H1 (cell line): ENCODE measurements at regions not wholly inside any gene's neighbourhood (a gene's known extent, or its start where the extent isn't known, plus 50 kb on each side); places are given as distances from the start of the nearest gene placed in this dataset.

Experiments
- CTCF ChIA-PET: fragments of 300-600 bp; sonication (Branson Sonifier 250); formaldehyde crosslinking; loops from one replicate; lab custom pipeline; 2021; ENCODE audit not compliant: partially characterized antibody; lab: Charles Lee
- POLR2A ChIA-PET: fragments of 300-600 bp; sonication (Branson Sonifier 250); formaldehyde crosslinking; loops from one replicate; lab custom pipeline; 2021; ENCODE audit warnings: inconsistent platforms; ENCODE audit not compliant: partially characterized antibody; lab: Charles Lee
- DNase-seq, 2 experiments: peaks; one replicate each; pipeline versions ENCODE4 v3.0.0 to v3.0.0-alpha.2; 2010 to 2022; ENCODE audit warnings: low spot score in 2 of 2, low read depth in 1 of 2, mixed read lengths in 1 of 2
- FAIRE-seq: peaks from 2 replicates; lab custom pipeline; 2011; peaks lifted over from hg19 to GRCh38; lab: Jason Lieb, UNC
- H2AFZ ChIP-seq: 2 replicates; pipeline ENCODE4 v1.8.1; 2012; ENCODE audit warnings: low read length, inconsistent platforms
- H2AK5ac ChIP-seq: 2 replicates; pipeline ENCODE4 v1.6.1; 2013; ENCODE audit warnings: low read depth, low read length
- H2BK120ac ChIP-seq: replicated peaks from 2 replicates; pipeline ENCODE3; 2013; ENCODE audit warnings: low read depth, low read length, inconsistent platforms
- H2BK12ac ChIP-seq: 2 replicates; pipeline ENCODE4 v1.6.1; 2013; ENCODE audit warnings: low read depth, low read length
- H2BK15ac ChIP-seq: 2 replicates; pipeline ENCODE4 v1.6.1; 2013; ENCODE audit warnings: low read length
- H2BK20ac ChIP-seq: 2 replicates; pipeline ENCODE4 v1.6.1; 2013; ENCODE audit warnings: low read length
- H2BK5ac ChIP-seq: 2 replicates; pipeline ENCODE4 v1.6.1; 2013; ENCODE audit warnings: low read depth, low read length
- H3K14ac ChIP-seq: 2 replicates; pipeline ENCODE4 v1.6.1; 2013; ENCODE audit warnings: inconsistent platforms; ENCODE audit not compliant: insufficient read length
- H3K18ac ChIP-seq: 2 replicates; pipeline ENCODE4 v1.6.1; 2013; ENCODE audit warnings: low read length; ENCODE audit errors: extremely low read depth
- H3K23ac ChIP-seq: 2 replicates; pipeline ENCODE4 v1.6.1; 2013; ENCODE audit warnings: inconsistent platforms; ENCODE audit not compliant: insufficient read length
- H3K23me2 ChIP-seq: 2 replicates; pipeline ENCODE4 v1.6.1; 2013; ENCODE audit warnings: low read depth, low read length
- H3K27ac ChIP-seq: 2 replicates; pipeline ENCODE4 v1.6.1; 2011; ENCODE audit warnings: low read depth, low read length, inconsistent platforms
- H3K27me3 ChIP-seq, 4 experiments: replicated peaks in 1 of 4; 1 replicate in 1 of 4; 2 replicates in 3 of 4; pipeline versions ENCODE4 v1.6.1 to v1.8.1; 2011 to 2013; ENCODE audit warnings: low read length in 3 of 4, mild to moderate bottlenecking in 3 of 4, inconsistent platforms in 2 of 4, mixed read lengths in 2 of 4, moderate library complexity in 1 of 4; ENCODE audit not compliant: control insufficient read depth in 3 of 4, insufficient read depth in 3 of 4; ENCODE audit errors: extremely low read depth in 1 of 4
- H3K36me3 ChIP-seq, 4 experiments: 2 replicates each; pipeline versions ENCODE4 v1.6.1 to v1.8.1; 2011 to 2013; ENCODE audit warnings: mild to moderate bottlenecking in 4 of 4, low read length in 3 of 4, moderate library complexity in 2 of 4, control low read depth in 1 of 4, inconsistent platforms in 1 of 4; ENCODE audit not compliant: insufficient read depth in 4 of 4, control insufficient read depth in 2 of 4
- H3K4ac ChIP-seq: replicated peaks from 2 replicates; pipeline ENCODE3; 2013; ENCODE audit warnings: low read length, low read depth, mixed read lengths, inconsistent platforms; ENCODE audit not compliant: insufficient read length
- H3K4me1 ChIP-seq, 4 experiments: replicated peaks in 1 of 4; 1 replicate in 1 of 4; 2 replicates in 3 of 4; pipeline versions ENCODE4 v1.6.1 to v1.8.1; 2011 to 2013; ENCODE audit warnings: low read length in 3 of 4, inconsistent platforms in 2 of 4, mixed read lengths in 1 of 4; ENCODE audit not compliant: insufficient read depth in 4 of 4, control insufficient read depth in 3 of 4
- H3K4me2 ChIP-seq, 2 experiments: 2 replicates each; pipeline versions ENCODE4 v1.6.1 to v1.8.1; 2011 to 2013; ENCODE audit warnings: low read depth in 2 of 2, low read length in 2 of 2, control low read depth in 1 of 2, inconsistent platforms in 1 of 2, mild to moderate bottlenecking in 1 of 2; ENCODE audit not compliant: insufficient read depth in 1 of 2
- H3K4me3 ChIP-seq, 4 experiments: fragments of 200-600, 300-600 bp in 1 of 4; sonication (generic), shearing (Covaris generic), sonication (Bioruptor Twin) in 1 of 4; 2 replicates each; pipeline versions ENCODE4 v1.5.1 to v1.8.1; 2011 to 2016; ENCODE audit warnings: low read length in 4 of 4, low read depth in 3 of 4, control low read depth in 2 of 4, inconsistent platforms in 2 of 4, mild to moderate bottlenecking in 2 of 4, mixed read lengths in 1 of 4, moderate library complexity in 1 of 4; ENCODE audit not compliant: insufficient read depth in 2 of 4; ENCODE audit errors: extremely low read depth in 1 of 4
- H3K56ac ChIP-seq: replicated peaks from 2 replicates; pipeline ENCODE3; 2013; ENCODE audit warnings: low read depth, mild to moderate bottlenecking, mixed read lengths, low read length, inconsistent platforms; ENCODE audit not compliant: insufficient read length
- H3K79me1 ChIP-seq: 2 replicates; pipeline ENCODE4 v1.6.1; 2013; ENCODE audit warnings: low read depth, low read length, control low read depth
- H3K79me2 ChIP-seq, 2 experiments: 2 replicates each; pipeline versions ENCODE4 v1.6.1 to v1.8.1; 2012 to 2013; ENCODE audit warnings: low read length in 2 of 2, mild to moderate bottlenecking in 2 of 2, inconsistent platforms in 1 of 2; ENCODE audit not compliant: insufficient read depth in 2 of 2, control insufficient read depth in 1 of 2
- H3K9ac ChIP-seq, 4 experiments: replicated peaks in 1 of 4; 1 replicate in 1 of 4; 2 replicates in 3 of 4; pipeline versions ENCODE4 v1.6.1 to v1.8.1; 2011 to 2013; ENCODE audit warnings: low read depth in 3 of 4, low read length in 3 of 4, control low read depth in 2 of 4, mild to moderate bottlenecking in 2 of 4, moderate library complexity in 2 of 4, inconsistent platforms in 1 of 4; ENCODE audit errors: extremely low read depth in 1 of 4
- H3K9me3 ChIP-seq, 2 experiments: 2 replicates each; pipeline versions ENCODE4 v1.6.1 to v1.8.1; 2012 to 2013; ENCODE audit warnings: mild to moderate bottlenecking in 2 of 2, moderate library complexity in 2 of 2, control low read depth in 1 of 2, inconsistent platforms in 1 of 2, low read depth in 1 of 2, low read length in 1 of 2, mixed read lengths in 1 of 2; ENCODE audit not compliant: insufficient read depth in 2 of 2
- H4K20me1 ChIP-seq, 2 experiments: replicated peaks in 1 of 2; 2 replicates each; pipeline versions ENCODE3 to v1.8.1; 2011 to 2013; ENCODE audit warnings: inconsistent platforms in 2 of 2, low read length in 2 of 2, mild to moderate bottlenecking in 1 of 2; ENCODE audit not compliant: insufficient read depth in 2 of 2, control insufficient read depth in 1 of 2
- H4K5ac ChIP-seq: 2 replicates; pipeline ENCODE4 v1.6.1; 2013; ENCODE audit warnings: low read length, low read depth, mixed read lengths, inconsistent platforms; ENCODE audit not compliant: insufficient read length
- H4K8ac ChIP-seq: 2 replicates; pipeline ENCODE4 v1.8.0; 2013; ENCODE audit warnings: mild to moderate bottlenecking, moderate library complexity, low read length, inconsistent platforms; ENCODE audit not compliant: insufficient read depth; ENCODE audit errors: extremely low read depth
- H4K91ac ChIP-seq: replicated peaks from 2 replicates; pipeline ENCODE3; 2013; ENCODE audit warnings: low read length, mixed read lengths, inconsistent platforms; ENCODE audit not compliant: insufficient read length
- ASH2L ChIP-seq: fragments of 200-600, 300-600 bp; sonication (generic); IDR thresholded peaks from one replicate; pipeline ENCODE4 v1.7.1; 2017; ENCODE audit warnings: low read length
- BRCA1 ChIP-seq: IDR thresholded peaks from 2 replicates; pipeline ENCODE4 v1.6.1; 2012; ENCODE audit warnings: low read depth, low read length, improper control_type of control experiment
- CEBPB ChIP-seq: IDR thresholded peaks from 2 replicates; pipeline ENCODE4 v1.6.1; 2012; ENCODE audit warnings: low read depth, low read length
- CTCF ChIP-seq, 3 experiments: IDR thresholded peaks; 1 replicate in 2 of 3; 2 replicates in 1 of 3; pipeline versions ENCODE4 v1.5.1 to v1.6.1; 2011; ENCODE audit warnings: low read length in 3 of 3, mild to moderate bottlenecking in 3 of 3, inconsistent platforms in 2 of 3, low read depth in 1 of 3, moderate library complexity in 1 of 3; ENCODE audit not compliant: insufficient read depth in 1 of 3; ENCODE audit errors: control extremely low read depth in 1 of 3
- EP300 ChIP-seq, 2 experiments: IDR thresholded peaks; 1 replicate in 1 of 2; 2 replicates in 1 of 2; pipeline ENCODE4 v1.6.1; 2011 to 2012; ENCODE audit warnings: low read depth in 2 of 2, low read length in 2 of 2, mild to moderate bottlenecking in 2 of 2, borderline replicate concordance in 1 of 2, inconsistent platforms in 1 of 2, moderate library complexity in 1 of 2
- HDAC6 ChIP-seq: IDR thresholded peaks from one replicate; pipeline ENCODE4 v1.7.1; 2012; ENCODE audit warnings: low read depth, mild to moderate bottlenecking, inconsistent platforms, low read length, moderate library complexity
- JUND ChIP-seq: IDR thresholded peaks from 2 replicates; pipeline ENCODE4 v1.6.1; 2011; ENCODE audit warnings: mild to moderate bottlenecking, improper control_type of control experiment, low read length
- KDM1A ChIP-seq: fragments of 200-600, 300-600 bp; sonication (generic); IDR thresholded peaks from 2 replicates; pipeline ENCODE4 v1.7.1; 2016; ENCODE audit warnings: mild to moderate bottlenecking, low read length, borderline replicate concordance
- NRF1 ChIP-seq: IDR thresholded peaks from 2 replicates; pipeline ENCODE4 v1.6.1; 2011; ENCODE audit warnings: mild to moderate bottlenecking, low read depth, low read length, improper control_type of control experiment
- POLR2A ChIP-seq, 2 experiments: IDR thresholded peaks; 1 replicate in 1 of 2; 2 replicates in 1 of 2; pipeline ENCODE4 v1.6.1; 2011; ENCODE audit warnings: low read depth in 2 of 2, low read length in 2 of 2, mild to moderate bottlenecking in 2 of 2; ENCODE audit errors: control extremely low read depth in 1 of 2
- POLR2AphosphoS5 ChIP-seq: IDR thresholded peaks from 2 replicates; pipeline ENCODE4 v1.6.1; 2011; ENCODE audit warnings: low read depth, low read length
- SAP30 ChIP-seq: fragments of 300-600 bp; sonication (generic); IDR thresholded peaks from 2 replicates; pipeline ENCODE4 v1.7.1; 2012; ENCODE audit warnings: low read length, moderate library complexity, mild to moderate bottlenecking, inconsistent platforms; ENCODE audit not compliant: insufficient read depth, insufficient replicate concordance
- SIRT6 ChIP-seq: IDR thresholded peaks from one replicate; pipeline ENCODE4 v1.7.1; 2012; ENCODE audit warnings: low read length, inconsistent platforms
- SRF ChIP-seq: IDR thresholded peaks from 2 replicates; pipeline ENCODE4 v1.6.1; 2011; ENCODE audit warnings: mild to moderate bottlenecking, low read depth, low read length, moderate library complexity
- WGBS, 2 experiments: shearing (Covaris generic) in 1 of 2; methylation state at CpG; one replicate each; pipeline versions ENCODE4 v1.1.6 to v1.1.7; 2013 to 2015; ENCODE audit warnings: low lambda C conversion rate in 2 of 2, mixed read lengths in 2 of 2, inconsistent platforms in 1 of 2, low coverage in 1 of 2, missing lambda C conversion rate in 1 of 2; ENCODE audit not compliant: insufficient replicate concordance in 2 of 2, insufficient coverage in 1 of 2, insufficient read length in 1 of 2; ENCODE audit errors: extremely low coverage in 1 of 2, missing lambda C conversion rate in 1 of 2; 5-methylcytosine and 5-hydroxymethylcytosine counted together

GRCh38 chr9:115985657-115986056 lies 167.9 kb upstream of the PAPPA start:
- ChIA-PET POLR2A (no interaction called here), CTCF (interaction anchor here (1.2 to 1.4 kb wide), 3 partner anchors 12 to 604 kb away, joined by 3 to 4 read pairs (median 3); no protein-coding TSS in a partner anchor)
- no peak for DNase-seq
- H2BK12ac ChIP-seq: no peak overlapping the region
- no peak overlapping the region for H4K5ac ChIP-seq
- H3K36me3 ChIP-seq: no peaks in the 10 kb centered on the region
- H3K4ac ChIP-seq: no peak overlapping the region
- H3K56ac ChIP-seq: no peak overlapping the region
- no peak for FAIRE-seq
- H3K4me3 ChIP-seq: no peak overlapping the region
- H2AFZ ChIP-seq: no peak overlapping the region
- no peak overlapping the region for H2BK5ac ChIP-seq
- no peaks in the 10 kb centered on the region for H3K4me1 ChIP-seq
- H3K4me2 ChIP-seq: no peak overlapping the region
- no peaks in the 10 kb centered on the region for H3K79me2 ChIP-seq
- H4K8ac ChIP-seq: no peak overlapping the region
- no peaks in the 10 kb centered on the region for H3K79me1 ChIP-seq
- no peak overlapping the region for H2BK120ac ChIP-seq
- 94% methylated on average over 1 of the region's 1 CpG; no CpG with 5 or more reads in 1 of the 2 experiments for WGBS, 2 experiments
- no peak overlapping the region for H4K91ac ChIP-seq
- no peak overlapping the region for H3K18ac ChIP-seq
- no peak overlapping the region for H3K14ac ChIP-seq
- H3K23ac ChIP-seq: no peak overlapping the region
- H3K9me3 ChIP-seq: no peaks in the 10 kb centered on the region
- no peak overlapping the region for H2AK5ac ChIP-seq
- no peak overlapping the region for H3K27ac ChIP-seq
- no peaks in the 10 kb centered on the region for H3K27me3 ChIP-seq
- no peak overlapping the region for H2BK15ac ChIP-seq
- no peak overlapping the region for H2BK20ac ChIP-seq
- H3K23me2 ChIP-seq: no peaks in the 10 kb centered on the region
- H3K9ac ChIP-seq: no peak overlapping the region
- H4K20me1 ChIP-seq: no peaks in the 10 kb centered on the region
- no peak for TF ChIP-seq CEBPB
- TF ChIP-seq EP300 (IDR thresholded peaks at IDR 0.05; ENCODE audit: borderline replicate concordance in 1 of 2, low read depth in 2 of 2, low read length in 2 of 2): no peak
- TF ChIP-seq SIRT6: no peak
- TF ChIP-seq NRF1: no peak
- TF ChIP-seq POLR2AphosphoS5: no peak
- no peak for TF ChIP-seq KDM1A
- no peak for TF ChIP-seq HDAC6
- no peak for TF ChIP-seq CTCF (IDR thresholded peaks at IDR 0.05; ENCODE audit: control extremely low read depth in 1 of 3, insufficient read depth in 1 of 3, low read depth in 1 of 3, low read length in 3 of 3)
- no peak for TF ChIP-seq ASH2L
- no peak for TF ChIP-seq JUND
- TF ChIP-seq SRF: no peak
- TF ChIP-seq BRCA1: no peak
- no peak for TF ChIP-seq POLR2A (IDR thresholded peaks at IDR 0.05; ENCODE audit: control extremely low read depth in 1 of 2, low read depth in 2 of 2, low read length in 2 of 2)
- no peak for TF ChIP-seq SAP30
